CD4-positive, alpha-beta T cell treated with Interleukin-6 at 100 ng/mL for 8 hours (primary cell): ENCODE measurements at regions not wholly inside any gene's neighbourhood (a gene's known extent, or its start where the extent isn't known, plus 50 kb on each side); places are given as distances from the start of the nearest gene placed in this dataset.

Experiments
- DNase-seq: peaks from one replicate; pipeline ENCODE4 v3.0.0-alpha.2; 2020; ENCODE audit warnings: mixed read lengths, low spot score

DNA sequence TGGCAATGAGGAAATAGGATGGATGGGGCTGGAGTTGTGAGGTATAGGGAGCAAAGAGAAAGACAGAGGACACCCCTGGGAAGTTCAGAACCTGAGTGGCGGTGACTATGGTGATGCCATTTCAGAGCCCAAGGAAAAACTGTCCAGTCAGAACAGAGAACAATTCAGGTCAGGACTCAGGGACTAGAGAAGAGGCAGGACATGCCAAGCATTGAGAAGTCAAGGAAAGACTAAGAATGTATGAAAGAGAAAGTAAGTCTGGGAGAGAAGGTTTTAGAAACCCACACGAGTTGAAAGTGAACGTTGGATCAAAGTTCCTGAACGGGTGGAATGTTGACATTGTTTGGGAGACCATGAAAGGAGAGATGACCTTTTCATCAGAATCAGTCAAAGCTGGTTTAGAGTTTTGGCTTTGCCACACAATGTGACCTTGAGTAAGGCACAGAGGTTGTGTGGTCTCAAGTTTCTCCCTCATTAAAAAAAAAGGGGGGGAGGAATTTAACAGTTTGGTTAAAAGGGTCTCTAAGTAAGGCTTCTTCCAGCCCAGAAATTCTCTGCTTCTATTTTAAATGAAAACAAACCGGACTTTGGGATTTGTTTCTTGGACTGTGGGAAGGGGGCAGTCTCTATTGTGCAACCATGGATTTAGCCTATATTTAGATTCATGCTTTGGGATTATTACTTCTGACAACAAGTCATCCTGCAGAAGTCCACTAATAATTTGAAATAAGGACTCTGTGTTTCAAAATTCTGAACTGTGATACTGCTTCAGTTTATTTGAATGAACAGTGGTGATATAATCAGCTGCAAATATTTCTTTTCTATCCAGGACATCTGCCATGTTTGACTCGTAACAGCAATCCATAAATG is 315.9 kb upstream of the TBL1XR1 start:
- no peak for DNase-seq

DNA sequence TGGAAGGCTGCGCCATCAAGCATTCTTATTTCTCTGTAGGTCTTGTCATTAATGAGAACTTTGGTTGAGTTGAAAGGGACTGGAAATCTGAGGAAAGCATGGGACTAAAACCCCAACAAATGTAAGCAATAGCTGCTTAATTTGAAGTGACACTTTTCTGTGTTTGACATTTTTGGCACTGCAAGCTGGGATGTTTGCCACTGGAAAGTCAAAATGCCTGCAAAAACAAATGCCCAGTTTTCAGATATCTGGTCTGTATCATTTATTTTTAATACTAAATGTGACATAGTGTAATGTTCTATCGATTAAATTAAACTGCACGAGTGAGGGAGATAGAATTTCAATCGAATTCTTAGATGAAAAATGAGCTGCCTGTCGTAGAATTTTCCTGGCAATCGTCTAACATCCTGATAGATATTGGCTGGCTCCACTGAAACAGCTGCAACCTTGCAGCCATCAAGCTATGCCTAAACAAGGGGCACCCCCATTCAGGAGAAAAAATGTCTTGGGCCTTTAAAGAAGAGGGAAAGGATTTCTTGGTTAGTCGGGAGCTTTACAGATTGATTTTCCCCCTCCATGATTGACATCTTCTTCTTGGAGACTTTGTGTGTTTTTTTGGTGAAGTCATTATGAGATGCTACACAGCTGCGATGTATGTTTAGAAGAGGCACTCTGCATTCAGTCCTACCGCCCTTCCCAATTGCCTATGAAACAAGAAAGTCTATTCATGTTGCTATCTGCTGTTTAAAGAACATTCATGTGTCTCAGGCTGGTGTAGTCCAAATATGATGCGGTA is 316.7 kb upstream of the TBL1XR1 start:
- no peak for DNase-seq

DNA sequence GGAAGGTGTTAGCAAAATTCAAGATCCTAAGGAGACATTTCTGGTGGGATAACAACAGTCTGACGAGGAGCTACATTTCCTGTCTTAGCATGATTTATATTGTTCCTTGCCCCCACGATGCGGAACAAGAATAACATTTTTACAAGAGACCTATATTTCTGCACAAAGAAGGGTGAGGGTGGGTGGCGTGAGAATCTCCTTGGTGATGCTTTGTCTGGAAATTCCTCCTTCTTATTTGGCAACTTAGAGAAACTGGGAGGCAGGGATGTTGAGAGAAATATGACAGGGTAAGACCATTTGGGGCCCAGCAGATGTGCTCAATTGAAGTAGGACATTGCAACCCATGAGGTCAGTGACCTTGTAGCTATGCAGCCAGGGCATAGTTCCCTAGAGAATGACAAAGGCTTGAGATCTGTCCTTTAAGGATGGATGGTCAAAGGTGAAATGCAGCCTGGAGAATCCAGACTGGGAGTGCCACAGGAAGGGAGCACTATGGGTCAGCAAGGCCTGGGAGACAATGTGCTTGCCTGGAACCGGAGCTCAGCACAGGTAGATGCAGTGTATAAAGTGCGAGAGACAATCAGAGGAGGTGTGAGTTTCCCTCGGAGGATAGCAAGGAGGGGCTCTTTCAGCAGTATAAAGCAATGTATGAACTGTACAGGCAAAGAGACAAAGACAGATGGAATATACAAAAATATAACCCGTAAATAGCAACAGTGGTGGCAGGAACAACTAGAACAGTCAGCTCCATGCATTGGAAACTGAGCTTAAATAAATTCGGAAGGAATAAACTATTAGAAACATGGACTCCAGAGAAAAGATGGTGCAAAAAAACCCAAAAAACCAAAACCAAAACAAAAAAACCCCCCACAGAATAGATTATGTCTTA is 317.6 kb upstream of the TBL1XR1 start:
- no peak for DNase-seq

DNA sequence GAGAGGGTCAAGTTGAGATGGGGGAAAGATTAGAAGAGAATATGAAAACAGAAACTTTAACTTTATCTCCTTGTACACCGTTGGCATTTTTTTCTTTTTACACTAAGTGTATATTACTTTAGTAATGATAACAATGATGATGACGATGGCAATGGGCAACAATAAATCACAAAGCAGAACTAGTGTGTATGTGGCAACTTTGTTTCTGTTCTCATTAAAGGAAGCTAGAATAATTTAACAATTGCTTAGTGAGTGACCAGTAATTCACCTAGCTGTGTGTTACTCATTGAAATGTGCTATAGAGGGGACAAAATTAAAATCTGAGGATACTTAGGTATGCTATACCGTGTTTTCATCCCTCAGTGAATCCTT is 318.5 kb upstream of the TBL1XR1 start:
- DNase-seq, result no peak

DNA sequence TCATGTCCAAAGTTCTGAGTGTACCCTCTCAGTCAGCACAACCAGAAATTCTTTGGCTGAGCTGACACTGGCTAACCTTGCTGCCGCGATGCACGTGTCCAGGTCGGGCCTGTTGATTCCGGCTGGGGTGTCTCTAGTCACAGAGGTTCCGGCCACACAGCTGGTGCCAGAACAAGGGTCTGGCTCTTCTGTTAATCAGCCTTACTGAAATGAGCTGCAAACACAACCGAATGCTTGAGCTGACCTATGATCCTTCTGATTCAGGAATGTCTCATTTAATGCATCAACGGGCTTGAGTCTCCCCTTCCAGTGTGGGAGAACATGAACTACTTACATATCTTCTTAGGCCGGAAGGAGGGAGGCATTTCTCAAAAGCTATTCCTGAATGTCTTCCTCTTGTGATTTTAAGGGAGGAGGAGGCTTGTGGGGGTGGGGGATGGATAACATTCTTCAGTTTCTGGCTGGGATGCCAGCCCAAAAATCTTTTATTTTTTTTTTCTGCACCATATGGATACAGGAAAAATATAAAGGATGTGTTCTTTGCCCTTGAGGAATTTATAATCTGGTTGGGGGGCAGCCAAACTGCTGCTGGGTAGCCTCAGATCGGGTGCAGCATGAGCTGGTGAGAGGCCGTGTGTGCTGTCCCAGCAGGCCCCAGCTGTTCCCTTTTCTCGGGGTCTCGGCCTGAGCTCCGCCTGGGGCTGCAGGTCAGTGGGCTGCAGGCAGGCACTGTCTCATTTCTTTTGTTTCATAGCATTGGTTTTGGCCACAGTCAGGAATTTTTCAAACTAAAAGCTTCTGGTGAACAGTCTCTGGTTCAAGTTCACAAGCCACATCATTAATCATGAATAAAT is 319.1 kb upstream of the TBL1XR1 start:
- DNase-seq, result no peak

- DNase-seq, result no peak
Observed at GRCh38 chr3:177517906-177518305, 320.6 kb upstream of the TBL1XR1 start.

DNA sequence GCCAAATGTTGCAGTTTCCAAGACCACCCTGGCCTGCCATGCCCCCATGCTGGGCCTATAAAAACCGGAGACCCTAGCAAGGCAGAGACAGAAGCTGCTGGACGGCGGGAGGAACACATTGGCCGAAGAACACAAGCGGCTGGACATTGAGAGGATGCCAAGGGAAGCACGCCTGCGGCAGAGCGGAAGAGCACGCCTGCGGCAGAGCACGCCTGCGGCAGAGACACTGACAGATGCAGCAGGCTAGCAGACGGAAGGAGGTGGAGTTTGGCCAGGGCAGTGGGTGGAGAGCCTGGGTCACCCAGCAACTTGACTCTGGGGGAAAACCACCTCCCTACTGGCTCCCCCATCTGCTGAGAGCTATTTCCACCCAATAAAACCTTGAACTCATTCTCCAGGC is 322.3 kb upstream of the TBL1XR1 start:
- no peak for DNase-seq

DNA sequence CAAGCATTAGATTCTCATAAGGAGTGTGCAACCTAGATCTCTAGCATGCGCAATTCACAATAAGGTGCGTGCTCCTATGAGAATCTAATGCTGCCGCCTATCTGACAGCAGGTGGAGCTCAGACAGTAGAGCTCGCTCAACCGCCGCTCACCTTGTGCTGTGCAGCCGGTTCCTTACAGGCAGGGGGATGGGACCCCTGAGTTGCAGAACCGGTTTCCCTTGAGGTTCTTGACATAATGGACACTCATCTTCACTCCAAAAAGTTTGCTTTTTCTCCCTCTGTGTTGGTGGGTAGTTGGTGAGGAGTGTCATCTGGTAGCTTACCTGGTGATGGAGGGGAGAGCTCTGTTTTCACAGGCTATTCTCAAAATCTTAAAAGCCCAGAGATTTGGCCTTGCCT is 324.0 kb upstream of the TBL1XR1 start:
- DNase-seq, result no peak

DNA sequence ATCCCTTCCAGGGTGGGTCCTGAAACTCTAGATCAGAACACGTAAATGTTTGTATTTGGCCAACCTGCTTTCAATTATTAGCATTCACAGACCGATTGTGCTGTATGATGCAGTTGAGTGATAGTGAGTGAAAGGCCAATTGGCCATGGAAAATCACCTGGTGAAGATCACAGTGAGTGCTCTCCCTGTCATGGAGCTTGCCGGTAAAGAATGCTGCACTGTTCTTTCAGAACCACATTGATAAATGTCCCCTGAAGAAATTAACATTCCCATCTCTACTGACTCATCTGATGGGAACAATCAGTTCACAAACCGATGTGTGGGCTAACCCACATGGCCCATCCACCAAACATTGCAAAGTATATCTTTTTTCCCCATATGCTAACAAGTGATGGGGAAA is 324.8 kb upstream of the TBL1XR1 start:
- no peak for DNase-seq

DNA sequence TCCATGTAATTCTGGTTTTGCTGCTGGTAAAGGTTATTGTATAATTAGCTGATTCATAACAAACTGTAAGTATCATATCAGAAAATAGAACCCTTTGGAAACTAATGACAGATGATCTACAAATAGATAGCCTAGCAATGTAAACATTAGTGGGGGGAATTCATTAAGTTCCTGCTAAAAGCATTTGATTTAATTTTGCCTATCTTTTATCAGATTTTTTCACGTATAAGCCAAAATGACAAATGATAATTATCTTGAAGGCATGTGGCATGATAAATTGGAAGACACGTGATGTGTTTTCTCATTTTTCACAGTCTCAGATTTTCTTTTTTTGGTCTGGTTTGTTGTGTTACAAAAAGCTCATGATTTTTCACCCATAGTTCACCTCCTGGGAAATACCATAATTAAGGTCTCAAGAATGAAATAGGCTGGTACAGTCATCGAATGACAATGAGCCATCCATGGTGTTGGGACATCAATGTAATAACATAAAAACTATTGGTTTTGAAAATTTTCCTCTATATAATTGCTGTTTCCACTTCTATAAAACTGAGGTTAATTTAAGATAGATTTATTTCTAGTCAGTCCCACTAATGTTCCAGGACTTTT is 325.9 kb upstream of the TBL1XR1 start:
- no peak for DNase-seq

DNA sequence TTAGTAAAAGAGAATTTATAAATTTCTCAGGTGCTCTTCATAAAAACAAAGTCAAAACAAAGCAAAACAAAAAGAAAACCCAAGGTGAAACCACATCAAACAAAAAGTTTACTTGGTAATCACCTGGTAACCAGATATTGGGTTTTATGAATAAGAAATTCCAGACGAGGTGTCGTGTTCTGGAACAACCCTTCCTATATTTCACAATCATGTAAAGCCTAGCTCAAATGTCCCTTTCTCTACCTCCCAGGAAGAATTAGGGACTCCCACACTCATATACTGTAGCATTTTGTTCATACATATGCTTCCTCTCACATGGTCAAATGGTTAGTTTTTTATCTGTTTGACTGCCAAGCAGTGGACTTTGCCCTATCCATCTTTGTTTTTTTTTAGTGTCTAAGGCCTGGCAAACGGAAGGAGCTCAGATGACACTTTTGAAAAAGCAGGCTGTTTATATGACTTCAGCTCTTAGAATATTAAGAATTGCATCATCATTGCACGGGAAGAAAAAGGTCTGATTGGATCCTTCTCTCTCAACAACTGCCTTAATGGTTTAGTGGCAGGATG is 326.7 kb upstream of the TBL1XR1 start:
- no peak for DNase-seq

DNA sequence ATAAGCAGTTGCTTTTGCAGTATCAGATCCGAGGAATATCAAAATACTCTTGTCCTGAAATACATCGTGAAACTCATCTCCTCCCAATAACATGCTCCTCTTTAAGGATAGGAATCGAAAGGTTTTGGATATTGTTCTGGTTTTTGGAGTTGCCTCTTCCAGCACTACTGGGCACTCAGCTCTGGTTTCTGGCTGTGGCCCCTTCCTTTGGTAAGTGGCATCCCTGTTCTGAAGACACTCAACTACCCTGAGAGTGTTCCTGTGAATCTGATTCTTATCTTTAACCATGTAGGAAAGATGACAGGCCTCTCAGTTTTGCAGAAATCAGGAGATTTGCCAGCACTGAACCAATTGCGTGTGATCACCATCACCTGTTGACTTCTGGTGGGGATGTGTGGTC is 327.5 kb upstream of the TBL1XR1 start:
- DNase-seq, result no peak

DNA sequence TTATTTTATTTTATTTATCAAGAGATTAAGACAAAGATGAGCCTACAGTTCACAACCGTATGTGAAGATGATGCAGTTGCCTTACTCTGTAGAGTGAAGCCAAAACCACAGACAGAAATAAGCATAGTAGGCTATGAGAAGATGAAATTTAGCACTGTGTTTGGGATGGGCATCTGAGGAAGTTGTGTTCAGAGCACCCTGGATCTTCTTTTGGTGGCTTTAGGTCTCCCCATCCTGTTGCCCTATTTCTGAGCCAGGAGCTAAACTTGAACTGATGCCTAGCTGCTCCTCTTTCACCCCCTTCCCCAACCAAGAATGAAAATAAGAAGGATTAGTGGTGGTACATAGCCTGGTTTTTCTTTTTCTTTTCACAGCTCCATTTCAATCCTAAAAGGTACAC is 328.1 kb upstream of the TBL1XR1 start:
- DNase-seq, result no peak

- DNase-seq, result no peak
Observed at GRCh38 chr3:177525987-177526712, 328.9 kb upstream of the TBL1XR1 start.

- DNase-seq, result no peak
Observed at GRCh38 chr3:177527182-177527581, 329.9 kb upstream of the TBL1XR1 start.

DNA sequence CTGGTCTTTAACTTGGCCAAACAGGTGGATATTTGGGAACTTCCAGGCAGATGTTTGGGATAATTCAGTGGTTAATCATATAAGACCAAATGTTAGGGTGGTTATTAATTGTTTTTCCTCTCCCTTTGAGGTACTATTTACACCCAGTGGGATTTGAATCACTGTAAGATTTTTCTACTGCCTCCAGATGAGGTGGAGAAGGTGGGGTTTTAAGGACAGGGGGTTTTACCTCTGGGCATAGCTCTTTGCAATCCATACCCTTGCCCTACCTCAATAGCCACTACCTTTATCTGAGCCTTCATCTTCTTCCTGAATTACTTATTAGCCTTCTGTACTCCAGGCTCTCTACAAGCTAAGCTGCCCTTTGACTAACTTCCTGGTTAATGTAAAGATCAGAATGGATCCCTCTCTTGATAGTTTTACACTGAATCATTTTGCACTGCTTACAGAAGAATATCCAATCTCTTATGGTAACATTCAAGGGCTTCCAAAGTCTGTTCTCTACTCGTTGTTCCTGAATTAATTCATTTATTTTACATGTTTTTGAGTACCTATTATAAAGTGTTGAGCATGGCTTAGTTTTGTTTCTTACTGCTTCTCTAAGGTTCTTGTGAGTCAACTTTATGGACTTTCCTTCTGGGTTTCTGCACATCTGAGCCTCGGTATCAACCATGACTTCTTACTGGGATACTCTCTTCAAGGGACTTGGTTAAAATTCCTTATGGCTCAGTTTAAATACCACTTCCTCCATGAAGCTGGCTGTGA is 331.2 kb upstream of the TBL1XR1 start:
- DNase-seq, result no peak

DNA sequence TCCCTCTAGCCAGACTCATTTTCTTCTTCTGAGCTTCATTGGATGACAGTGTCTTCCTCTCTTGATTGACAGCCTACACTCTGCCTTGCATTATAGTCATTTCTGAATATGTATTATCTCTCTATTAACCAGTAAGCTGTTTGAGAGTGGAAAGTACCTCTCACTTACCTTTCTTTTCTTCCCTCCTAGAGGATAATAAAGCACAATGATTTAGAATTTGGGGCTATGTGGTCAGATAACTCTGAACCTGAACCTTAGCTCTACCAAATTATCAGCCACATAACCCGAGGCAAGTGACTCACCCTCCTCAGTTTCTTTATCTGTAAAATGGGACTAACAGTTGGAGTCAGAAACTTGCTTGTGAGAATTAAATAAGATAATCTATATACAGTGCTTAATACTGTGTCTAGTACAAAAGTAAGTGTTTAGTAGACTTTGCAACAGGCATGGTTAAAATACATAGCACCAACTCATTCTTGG is 331.8 kb upstream of the TBL1XR1 start:
- DNase-seq, result no peak

DNA sequence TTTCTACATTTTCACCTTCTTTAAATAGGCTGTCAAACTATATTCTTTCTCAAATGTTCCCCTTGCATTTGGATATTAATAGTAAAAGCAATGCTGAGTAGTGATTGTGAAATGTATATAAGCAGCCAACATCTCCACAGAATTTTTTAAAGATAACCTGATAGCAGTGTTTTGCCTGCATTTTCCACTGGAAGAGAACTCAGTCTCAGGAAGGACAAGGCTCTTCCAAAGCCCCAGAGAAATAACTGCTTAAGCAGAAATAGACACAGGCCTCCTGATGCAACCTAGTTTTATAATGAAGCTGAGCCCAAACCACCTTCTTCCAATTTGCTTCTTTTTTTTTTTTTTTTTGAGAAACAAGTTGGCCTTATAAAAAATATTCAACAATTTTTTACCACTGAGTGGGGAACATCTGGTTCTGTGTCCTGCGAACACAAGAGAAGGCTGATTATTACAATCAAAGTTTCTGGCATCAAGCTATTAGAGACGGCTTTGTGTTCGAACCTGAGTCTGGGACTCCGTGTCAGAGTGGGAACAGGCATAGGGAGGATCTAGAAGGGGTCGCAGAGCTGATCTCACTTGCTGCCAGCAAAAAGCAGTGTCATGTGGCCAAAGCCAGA is 332.5 kb upstream of the TBL1XR1 start:
- DNase-seq, result no peak

GRCh38 chr3:177530908-177531307 is 333.6 kb upstream of the TBL1XR1 start:
- DNase-seq, result no peak
